ENCODE measurements at regions not wholly inside any gene's neighbourhood (a gene's known extent, or its start where the extent isn't known, plus 50 kb on each side); places are given as distances from the start of the nearest gene placed in this dataset.

DNA sequence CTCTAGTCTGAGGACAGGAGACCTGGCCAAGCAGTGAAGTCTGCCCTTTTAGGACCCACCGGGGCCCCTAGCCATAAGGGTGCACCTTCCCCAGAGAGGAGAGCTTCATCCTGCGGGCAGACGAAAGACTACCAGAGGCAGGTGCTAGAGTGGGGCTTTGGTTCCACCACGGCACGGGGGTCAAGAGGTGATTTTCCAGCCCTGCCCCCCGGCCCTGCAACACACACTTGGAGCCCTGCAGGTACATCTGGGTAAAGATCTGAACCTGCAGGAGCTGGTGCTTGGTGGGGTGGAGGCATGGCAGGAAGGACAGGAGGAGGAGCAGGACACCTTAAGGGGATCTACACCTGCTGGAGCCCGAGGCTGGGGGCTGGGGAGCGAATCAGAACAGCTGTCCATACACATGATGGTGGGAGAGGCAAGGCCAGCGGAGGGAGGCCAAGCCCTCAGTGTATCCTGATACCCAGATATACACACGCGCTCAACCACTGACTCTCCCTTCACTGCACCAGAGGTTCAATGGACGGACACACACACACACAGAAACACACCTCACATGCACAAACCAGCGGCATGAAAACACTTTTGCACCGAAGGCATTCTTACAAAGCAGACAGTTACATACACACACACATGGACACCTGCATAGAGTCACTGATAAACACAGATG lies 98.4 kb upstream of the MVB12B start (continued):
- TF ChIP-seq, protein P1, sequence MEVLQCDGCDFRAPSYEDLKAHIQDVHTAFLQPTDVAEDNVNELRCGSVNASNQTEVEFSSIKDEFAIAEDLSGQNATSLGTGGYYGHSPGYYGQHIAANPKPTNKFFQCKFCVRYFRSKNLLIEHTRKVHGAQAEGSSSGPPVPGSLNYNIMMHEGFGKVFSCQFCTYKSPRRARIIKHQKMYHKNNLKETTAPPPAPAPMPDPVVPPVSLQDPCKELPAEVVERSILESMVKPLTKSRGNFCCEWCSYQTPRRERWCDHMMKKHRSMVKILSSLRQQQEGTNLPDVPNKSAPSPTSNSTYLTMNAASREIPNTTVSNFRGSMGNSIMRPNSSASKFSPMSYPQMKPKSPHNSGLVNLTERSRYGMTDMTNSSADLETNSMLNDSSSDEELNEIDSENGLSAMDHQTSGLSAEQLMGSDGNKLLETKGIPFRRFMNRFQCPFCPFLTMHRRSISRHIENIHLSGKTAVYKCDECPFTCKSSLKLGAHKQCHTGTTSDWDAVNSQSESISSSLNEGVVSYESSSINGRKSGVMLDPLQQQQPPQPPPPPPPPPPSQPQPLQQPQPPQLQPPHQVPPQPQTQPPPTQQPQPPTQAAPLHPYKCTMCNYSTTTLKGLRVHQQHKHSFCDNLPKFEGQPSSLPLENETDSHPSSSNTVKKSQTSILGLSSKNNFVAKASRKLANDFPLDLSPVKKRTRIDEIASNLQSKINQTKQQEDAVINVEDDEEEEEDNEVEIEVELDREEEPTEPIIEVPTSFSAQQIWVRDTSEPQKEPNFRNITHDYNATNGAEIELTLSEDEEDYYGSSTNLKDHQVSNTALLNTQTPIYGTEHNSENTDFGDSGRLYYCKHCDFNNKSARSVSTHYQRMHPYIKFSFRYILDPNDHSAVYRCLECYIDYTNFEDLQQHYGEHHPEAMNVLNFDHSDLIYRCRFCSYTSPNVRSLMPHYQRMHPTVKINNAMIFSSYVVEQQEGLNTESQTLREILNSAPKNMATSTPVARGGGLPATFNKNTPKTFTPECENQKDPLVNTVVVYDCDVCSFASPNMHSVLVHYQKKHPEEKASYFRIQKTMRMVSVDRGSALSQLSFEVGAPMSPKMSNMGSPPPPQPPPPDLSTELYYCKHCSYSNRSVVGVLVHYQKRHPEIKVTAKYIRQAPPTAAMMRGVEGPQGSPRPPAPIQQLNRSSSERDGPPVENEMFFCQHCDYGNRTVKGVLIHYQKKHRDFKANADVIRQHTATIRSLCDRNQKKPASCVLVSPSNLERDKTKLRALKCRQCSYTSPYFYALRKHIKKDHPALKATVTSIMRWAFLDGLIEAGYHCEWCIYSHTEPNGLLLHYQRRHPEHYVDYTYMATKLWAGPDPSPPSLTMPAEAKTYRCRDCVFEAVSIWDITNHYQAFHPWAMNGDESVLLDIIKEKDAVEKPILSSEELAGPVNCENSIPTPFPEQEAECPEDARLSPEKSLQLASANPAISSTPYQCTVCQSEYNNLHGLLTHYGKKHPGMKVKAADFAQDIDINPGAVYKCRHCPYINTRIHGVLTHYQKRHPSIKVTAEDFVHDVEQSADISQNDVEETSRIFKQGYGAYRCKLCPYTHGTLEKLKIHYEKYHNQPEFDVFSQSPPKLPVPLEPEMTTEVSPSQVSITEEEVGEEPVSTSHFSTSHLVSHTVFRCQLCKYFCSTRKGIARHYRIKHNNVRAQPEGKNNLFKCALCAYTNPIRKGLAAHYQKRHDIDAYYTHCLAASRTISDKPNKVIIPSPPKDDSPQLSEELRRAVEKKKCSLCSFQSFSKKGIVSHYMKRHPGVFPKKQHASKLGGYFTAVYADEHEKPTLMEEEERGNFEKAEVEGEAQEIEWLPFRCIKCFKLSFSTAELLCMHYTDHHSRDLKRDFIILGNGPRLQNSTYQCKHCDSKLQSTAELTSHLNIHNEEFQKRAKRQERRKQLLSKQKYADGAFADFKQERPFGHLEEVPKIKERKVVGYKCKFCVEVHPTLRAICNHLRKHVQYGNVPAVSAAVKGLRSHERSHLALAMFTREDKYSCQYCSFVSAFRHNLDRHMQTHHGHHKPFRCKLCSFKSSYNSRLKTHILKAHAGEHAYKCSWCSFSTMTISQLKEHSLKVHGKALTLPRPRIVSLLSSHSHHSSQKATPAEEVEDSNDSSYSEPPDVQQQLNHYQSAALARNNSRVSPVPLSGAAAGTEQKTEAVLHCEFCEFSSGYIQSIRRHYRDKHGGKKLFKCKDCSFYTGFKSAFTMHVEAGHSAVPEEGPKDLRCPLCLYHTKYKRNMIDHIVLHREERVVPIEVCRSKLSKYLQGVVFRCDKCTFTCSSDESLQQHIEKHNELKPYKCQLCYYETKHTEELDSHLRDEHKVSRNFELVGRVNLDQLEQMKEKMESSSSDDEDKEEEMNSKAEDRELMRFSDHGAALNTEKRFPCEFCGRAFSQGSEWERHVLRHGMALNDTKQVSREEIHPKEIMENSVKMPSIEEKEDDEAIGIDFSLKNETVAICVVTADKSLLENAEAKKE (CRISPR knock-in tag; IDR thresholded peaks at IDR 0.05), result no peak
- TF ChIP-seq CREB1 (CRISPR knock-in tag; IDR thresholded peaks at IDR 0.05; ENCODE audit: low read depth) (no peak), ZNF114 (CRISPR knock-in tag; IDR thresholded peaks at IDR 0.05) (no peak), EZH2phosphoT487 (IDR thresholded peaks at IDR 0.05; ENCODE audit: unreplicated experiment) (no peak), EZH2 (IDR thresholded peaks at IDR 0.05; ENCODE audit: low read depth, unreplicated experiment) (no peak)
- TF ChIP-seq, protein P2, sequence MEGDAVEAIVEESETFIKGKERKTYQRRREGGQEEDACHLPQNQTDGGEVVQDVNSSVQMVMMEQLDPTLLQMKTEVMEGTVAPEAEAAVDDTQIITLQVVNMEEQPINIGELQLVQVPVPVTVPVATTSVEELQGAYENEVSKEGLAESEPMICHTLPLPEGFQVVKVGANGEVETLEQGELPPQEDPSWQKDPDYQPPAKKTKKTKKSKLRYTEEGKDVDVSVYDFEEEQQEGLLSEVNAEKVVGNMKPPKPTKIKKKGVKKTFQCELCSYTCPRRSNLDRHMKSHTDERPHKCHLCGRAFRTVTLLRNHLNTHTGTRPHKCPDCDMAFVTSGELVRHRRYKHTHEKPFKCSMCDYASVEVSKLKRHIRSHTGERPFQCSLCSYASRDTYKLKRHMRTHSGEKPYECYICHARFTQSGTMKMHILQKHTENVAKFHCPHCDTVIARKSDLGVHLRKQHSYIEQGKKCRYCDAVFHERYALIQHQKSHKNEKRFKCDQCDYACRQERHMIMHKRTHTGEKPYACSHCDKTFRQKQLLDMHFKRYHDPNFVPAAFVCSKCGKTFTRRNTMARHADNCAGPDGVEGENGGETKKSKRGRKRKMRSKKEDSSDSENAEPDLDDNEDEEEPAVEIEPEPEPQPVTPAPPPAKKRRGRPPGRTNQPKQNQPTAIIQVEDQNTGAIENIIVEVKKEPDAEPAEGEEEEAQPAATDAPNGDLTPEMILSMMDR (conservative IDR thresholded peaks at IDR 0.05; ENCODE audit: low read depth in 2 of 2), result no peak
- TF ChIP-seq, protein P3, sequence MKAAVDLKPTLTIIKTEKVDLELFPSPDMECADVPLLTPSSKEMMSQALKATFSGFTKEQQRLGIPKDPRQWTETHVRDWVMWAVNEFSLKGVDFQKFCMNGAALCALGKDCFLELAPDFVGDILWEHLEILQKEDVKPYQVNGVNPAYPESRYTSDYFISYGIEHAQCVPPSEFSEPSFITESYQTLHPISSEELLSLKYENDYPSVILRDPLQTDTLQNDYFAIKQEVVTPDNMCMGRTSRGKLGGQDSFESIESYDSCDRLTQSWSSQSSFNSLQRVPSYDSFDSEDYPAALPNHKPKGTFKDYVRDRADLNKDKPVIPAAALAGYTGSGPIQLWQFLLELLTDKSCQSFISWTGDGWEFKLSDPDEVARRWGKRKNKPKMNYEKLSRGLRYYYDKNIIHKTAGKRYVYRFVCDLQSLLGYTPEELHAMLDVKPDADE (IDR thresholded peaks at IDR 0.05), result no peak

Measured in GM23338 (cell line).